ENCODE measurements at regions not wholly inside any gene's neighbourhood (a gene's known extent, or its start where the extent isn't known, plus 50 kb on each side); places are given as distances from the start of the nearest gene placed in this dataset.

- DNase-seq (ENCODE audit: low read depth, low spot score): no peak
- TF ChIP-seq, protein P1, sequence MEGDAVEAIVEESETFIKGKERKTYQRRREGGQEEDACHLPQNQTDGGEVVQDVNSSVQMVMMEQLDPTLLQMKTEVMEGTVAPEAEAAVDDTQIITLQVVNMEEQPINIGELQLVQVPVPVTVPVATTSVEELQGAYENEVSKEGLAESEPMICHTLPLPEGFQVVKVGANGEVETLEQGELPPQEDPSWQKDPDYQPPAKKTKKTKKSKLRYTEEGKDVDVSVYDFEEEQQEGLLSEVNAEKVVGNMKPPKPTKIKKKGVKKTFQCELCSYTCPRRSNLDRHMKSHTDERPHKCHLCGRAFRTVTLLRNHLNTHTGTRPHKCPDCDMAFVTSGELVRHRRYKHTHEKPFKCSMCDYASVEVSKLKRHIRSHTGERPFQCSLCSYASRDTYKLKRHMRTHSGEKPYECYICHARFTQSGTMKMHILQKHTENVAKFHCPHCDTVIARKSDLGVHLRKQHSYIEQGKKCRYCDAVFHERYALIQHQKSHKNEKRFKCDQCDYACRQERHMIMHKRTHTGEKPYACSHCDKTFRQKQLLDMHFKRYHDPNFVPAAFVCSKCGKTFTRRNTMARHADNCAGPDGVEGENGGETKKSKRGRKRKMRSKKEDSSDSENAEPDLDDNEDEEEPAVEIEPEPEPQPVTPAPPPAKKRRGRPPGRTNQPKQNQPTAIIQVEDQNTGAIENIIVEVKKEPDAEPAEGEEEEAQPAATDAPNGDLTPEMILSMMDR (IDR thresholded peaks at IDR 0.05 in 2 of 3, conservative IDR thresholded peaks at IDR 0.05 in 1 of 3; ENCODE audit: borderline replicate concordance in 1 of 3, insufficient read depth in 1 of 3, low read depth in 2 of 3, low read length in 2 of 3): no peak
- TF ChIP-seq SIN3A (IDR thresholded peaks at IDR 0.05; ENCODE audit: low read depth) (no peak), MAX (IDR thresholded peaks at IDR 0.05) (no peak), ZBTB33 (IDR thresholded peaks at IDR 0.05; ENCODE audit: extremely low read depth, insufficient replicate concordance, low read length) (no peak), REST (IDR thresholded peaks at IDR 0.05; ENCODE audit: low read depth) (no peak), ZFX (IDR thresholded peaks at IDR 0.05) (no peak), RAD21 (IDR thresholded peaks at IDR 0.05; ENCODE audit: low read depth) (no peak), FOSL1 (IDR thresholded peaks at IDR 0.05; ENCODE audit: low read depth) (no peak), JUND (IDR thresholded peaks at IDR 0.05) (no peak), EZH2phosphoT487 (IDR thresholded peaks at IDR 0.05; ENCODE audit: borderline replicate concordance) (no peak), SP1 (IDR thresholded peaks at IDR 0.05; ENCODE audit: low read depth) (no peak)
- H3K27me3 ChIP-seq (ENCODE audit: insufficient read depth, low read length): peaks cover 23% of the 10 kb centered on the region
These were observed 276.8 kb upstream of the FIGN start for GRCh38 chr2:164012581-164012980.

More at GRCh38 chr2:164012581-164012980, 276.8 kb upstream of the FIGN start:
- ATAC-seq: no peak
- no peaks in the 10 kb centered on the region for H3K9me3 ChIP-seq (ENCODE audit: control insufficient read depth in 1 of 2, insufficient read depth in 1 of 2, low read depth in 1 of 2, low read length in 2 of 2)
- no peaks in the 10 kb centered on the region for H3K9me2 ChIP-seq (ENCODE audit: insufficient read depth)
- H3K4me3 ChIP-seq (replicated peaks in 1 of 2; ENCODE audit: low read depth in 1 of 2, low read length in 2 of 2): no peak overlapping the region
- no peak overlapping the region for H2AFZ ChIP-seq (ENCODE audit: low read depth, low read length, poor library complexity, severe bottlenecking)
- ChIA-PET POLR2A (interaction anchor here (1.5 kb wide), 1 partner anchor 10 kb away, joined by 4 read pairs; no protein-coding TSS in a partner anchor), CTCF (no interaction called here), RAD21 (ENCODE audit: low non-redundant PET in 1 of 2, low total read pairs in 2 of 2, uncharacterized antibody in 2 of 2, unreplicated experiment in 2 of 2) (no interaction called here)
- H3K36me3 ChIP-seq (ENCODE audit: control insufficient read depth in 1 of 2, insufficient read depth in 2 of 2, low read length in 2 of 2): no peaks in the 10 kb centered on the region
- no peaks in the 10 kb centered on the region for H3K4me1 ChIP-seq (ENCODE audit: control insufficient read depth in 1 of 2, insufficient read depth in 2 of 2, low read length in 2 of 2)
- H4K20me1 ChIP-seq (ENCODE audit: insufficient read depth): no peaks in the 10 kb centered on the region
- H3K9ac ChIP-seq (ENCODE audit: low read length): no peak overlapping the region
- BruUV-seq (replicated peaks): no TSS peak
- no peak overlapping the region for H3K27ac ChIP-seq (ENCODE audit: low read depth, low read length)
- H3K79me2 ChIP-seq (ENCODE audit: insufficient read depth, low read length): no peaks in the 10 kb centered on the region
- no peak overlapping the region for H3K4me2 ChIP-seq (ENCODE audit: low read length)
- intact Hi-C loops (cut with micrococcal nuclease): no loop called here
